GM12873 (cell line): ENCODE measurements at regions not wholly inside any gene's neighbourhood (a gene's known extent, or its start where the extent isn't known, plus 50 kb on each side); places are given as distances from the start of the nearest gene placed in this dataset.

Experiments used
- CTCF ChIP-seq: IDR thresholded peaks from 2 replicates; pipeline ENCODE4 v1.5.1; 2012; ENCODE audit warnings: low read depth, mild to moderate bottlenecking, moderate library complexity, low read length, control low read depth; ENCODE audit not compliant: insufficient read depth; ENCODE audit errors: missing control alignments

- TF ChIP-seq CTCF, result no peak
Observed at GRCh38 chr4:72966652-72967051, 102.9 kb downstream of the COX18 start.

- TF ChIP-seq CTCF, result no peak
Observed at GRCh38 chr4:72959411-72959810, 110.1 kb downstream of the COX18 start.

GRCh38 chr4:72954811-72955210 lies 114.7 kb downstream of the COX18 start:
- TF ChIP-seq CTCF, result no peak

- no peak for TF ChIP-seq CTCF
Observed at GRCh38 chr4:72953571-72953970, 115.9 kb downstream of the COX18 start.

- TF ChIP-seq CTCF, result no peak
Observed at GRCh38 chr4:72951628-72952027, 117.9 kb downstream of the COX18 start.

- TF ChIP-seq CTCF, result no peak
Observed at GRCh38 chr4:72951147-72951546, 118.4 kb downstream of the COX18 start.

GRCh38 chr4:72948080-72948479 lies 121.4 kb downstream of the COX18 start:
- TF ChIP-seq CTCF, result no peak

GRCh38 chr4:72945719-72946336 lies 123.7 kb downstream of the COX18 start:
- TF ChIP-seq CTCF, result no peak
